ENCODE measurements at regions not wholly inside any gene's neighbourhood (a gene's known extent, or its start where the extent isn't known, plus 50 kb on each side); places are given as distances from the start of the nearest gene placed in this dataset.

- Histone ChIP-seq H3K4me3 (no peak overlapping the region), H3K27me3 (no peaks in the 10 kb centered on the region), H3K4me1 (no peaks in the 10 kb centered on the region), H3K9me3 (no peaks in the 10 kb centered on the region), H3K27ac (no peak overlapping the region), H3K36me3 (no peaks in the 10 kb centered on the region)
- WGBS, 2 donors = 55 to 59% methylated on average over 6 of the region's 6 CpGs
- intact Hi-C loops (cut with DNase I) = no loop called here
- no peak for DNase-seq
- no peak for TF ChIP-seq POLR2A (IDR thresholded peaks at IDR 0.05)
- TF ChIP-seq CTCF (IDR thresholded peaks at IDR 0.05) = no peak
Observed at GRCh38 chr6:63094947-63095346, 116.3 kb upstream of the FKBP1C start.

- H3K9me3 ChIP-seq = peaks cover 0 to 4% (median 0%) of the 10 kb centered on the region in 3 donors
- no peak for DNase-seq
- no peaks in the 10 kb centered on the region for H3K27me3 ChIP-seq
- WGBS, 2 donors = 0% methylated on average over 1 of the region's 1 CpG
- H3K36me3 ChIP-seq = no peaks in the 10 kb centered on the region
- H3K4me1 ChIP-seq = no peaks in the 10 kb centered on the region
- TF ChIP-seq POLR2A (IDR thresholded peaks at IDR 0.05) = no peak
- no peak for TF ChIP-seq CTCF (IDR thresholded peaks at IDR 0.05)
- H3K27ac ChIP-seq = no peak overlapping the region
- H3K4me3 ChIP-seq = no peak overlapping the region
- intact Hi-C loops (cut with DNase I) = no loop called here
Observed at GRCh38 chr6:63097222-63097621, 114.0 kb upstream of the FKBP1C start.

- TF ChIP-seq POLR2A (IDR thresholded peaks at IDR 0.05) = no peak
- Histone ChIP-seq H3K27ac (no peak overlapping the region), H3K4me3 (no peak overlapping the region), H3K4me1 (no peaks in the 10 kb centered on the region), H3K9me3 (peaks cover 0 to 4% (median 0%) of the 10 kb centered on the region in 3 donors), H3K27me3 (no peaks in the 10 kb centered on the region), H3K36me3 (no peaks in the 10 kb centered on the region)
- intact Hi-C loops (cut with DNase I) = no loop called here
- 61 to 62% methylated on average over 4 of the region's 4 CpGs for WGBS, 2 donors
- no peak for DNase-seq
Observed at GRCh38 chr6:63098789-63099188, 112.5 kb upstream of the FKBP1C start.

- DNase-seq = no peak
- Histone ChIP-seq H3K27ac (no peak overlapping the region), H3K36me3 (no peaks in the 10 kb centered on the region), H3K4me3 (no peak overlapping the region), H3K4me1 (no peaks in the 10 kb centered on the region), H3K9me3 (peaks cover 0 to 4% (median 0%) of the 10 kb centered on the region in 3 donors), H3K27me3 (no peaks in the 10 kb centered on the region)
- WGBS, 2 donors = 82 to 90% methylated on average over 6 of the region's 6 CpGs
- no peak for TF ChIP-seq CTCF (IDR thresholded peaks at IDR 0.05)
- intact Hi-C loops (cut with DNase I) = no loop called here
Observed at GRCh38 chr6:63099772-63100459, 111.4 kb upstream of the FKBP1C start.

- Histone ChIP-seq H3K9me3 (no peaks in the 10 kb centered on the region), H3K36me3 (no peaks in the 10 kb centered on the region), H3K4me3 (no peak overlapping the region), H3K4me1 (no peaks in the 10 kb centered on the region), H3K27ac (no peak overlapping the region), H3K27me3 (no peaks in the 10 kb centered on the region)
- WGBS, 2 donors = 67 to 70% methylated on average over 2 of the region's 2 CpGs
- no peak for TF ChIP-seq CTCF (IDR thresholded peaks at IDR 0.05)
- no peak for TF ChIP-seq POLR2A (IDR thresholded peaks at IDR 0.05)
- intact Hi-C loops (cut with DNase I) = no loop called here
- DNase-seq = no peak
Observed at GRCh38 chr6:63114610-63115211, 96.6 kb upstream of the FKBP1C start.

All from esophagus squamous epithelium (tissue), 5 donors.